Naive thymus-derived CD8-positive, alpha-beta T cell (primary cell): ENCODE measurements at regions not wholly inside any gene's neighbourhood (a gene's known extent, or its start where the extent isn't known, plus 50 kb on each side); places are given as distances from the start of the nearest gene placed in this dataset.
"Not testable (repeated sequence)": the region's sequence is repeated elsewhere in the genome, so short reads cannot be mapped to it uniquely, and the experiment has no call there.

ENCODE experiments used
- ATAC-seq, 2 donors: fragments of 150-1000 bp; cut with Tn5 transposase in 1 of 2; sonication (Bioruptor Pico), chemical (Tn5 transposase) in 1 of 2; 1 replicate in 1 of 2; 2 replicates in 1 of 2; pipeline ENCODE4 v1.10.0; 2021; ENCODE audit warnings: mild to moderate bottlenecking in 2 of 2, moderate library complexity in 2 of 2
- POLR2A ChIA-PET: fragments of 350-600 bp; sonication (Branson Sonifier 250); formaldehyde crosslinking; loops from one replicate; lab custom pipeline; 2021; ENCODE audit warnings: antibody characterized with exemption; lab: Charles Lee
- DNase-seq, 10 donors: peaks; one replicate each; pipeline versions ENCODE4 v3.0.0 to v3.0.0-alpha.2; 2020 to 2022
- H3K27ac Mint-ChIP-seq, 10 donors: one replicate each; pipeline ENCODE4 v1.8.0; 2020 to 2022; ENCODE audit warnings: mild to moderate bottlenecking in 10 of 10, mixed read lengths in 10 of 10, moderate library complexity in 4 of 10, inconsistent platforms in 1 of 10
- H3K27me3 Mint-ChIP-seq, 5 donors: one replicate each; pipeline ENCODE4 v1.8.0; 2021 to 2022; ENCODE audit warnings: mixed read lengths in 5 of 5
- H3K36me3 Mint-ChIP-seq, 3 donors: one replicate each; pipeline ENCODE4 v1.8.0; 2020 to 2022; ENCODE audit warnings: mixed read lengths in 3 of 3, mild to moderate bottlenecking in 2 of 3, inconsistent platforms in 1 of 3
- H3K4me1 Mint-ChIP-seq, 4 donors: one replicate each; pipeline ENCODE4 v1.8.0; 2021 to 2022; ENCODE audit warnings: mixed read lengths in 4 of 4
- H3K4me3 Mint-ChIP-seq, 10 donors: one replicate each; pipeline ENCODE4 v1.8.0; 2020 to 2022; ENCODE audit warnings: mild to moderate bottlenecking in 10 of 10, mixed read lengths in 10 of 10, moderate library complexity in 6 of 10, inconsistent platforms in 1 of 10
- H3K9me3 Mint-ChIP-seq, 9 donors: one replicate each; pipeline ENCODE4 v1.8.0; 2020 to 2022; ENCODE audit warnings: mixed read lengths in 9 of 9, mild to moderate bottlenecking in 3 of 9, inconsistent platforms in 1 of 9, moderate library complexity in 1 of 9

DNA sequence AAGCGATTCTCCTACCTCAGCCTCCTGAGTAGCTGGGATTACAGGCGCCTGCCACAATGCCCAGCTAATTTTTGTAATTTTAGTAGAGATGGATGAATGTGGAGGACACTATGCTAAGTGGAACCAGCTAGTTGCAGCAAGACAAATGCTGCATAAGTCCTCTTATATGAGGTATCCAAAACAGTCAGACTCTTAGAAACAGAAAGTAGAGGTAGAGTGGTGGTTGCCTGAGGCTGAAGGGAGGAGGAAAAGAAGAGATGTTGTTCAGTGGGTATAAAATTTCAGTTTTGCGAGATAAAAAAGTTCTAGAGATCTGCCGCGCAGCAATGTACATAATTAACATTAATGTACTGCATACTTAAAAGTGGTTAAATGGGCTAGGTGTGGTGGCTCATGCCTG lies 145.3 kb upstream of the SPRED2 start:
- no peak overlapping the region for H3K4me3 Mint-ChIP-seq
- H3K4me1 Mint-ChIP-seq = peaks cover 0 to 6% (median 2%) of the 10 kb centered on the region in 4 donors
- no peaks in the 10 kb centered on the region for H3K36me3 Mint-ChIP-seq
- ATAC-seq = no peak
- POLR2A ChIA-PET = no interaction called here
- H3K27me3 Mint-ChIP-seq = peaks cover 4 to 23% (median 8%) of the 10 kb centered on the region in 5 donors
- DNase-seq = no peak
- no peak overlapping the region for H3K27ac Mint-ChIP-seq
- H3K9me3 Mint-ChIP-seq = no peaks in the 10 kb centered on the region

DNA sequence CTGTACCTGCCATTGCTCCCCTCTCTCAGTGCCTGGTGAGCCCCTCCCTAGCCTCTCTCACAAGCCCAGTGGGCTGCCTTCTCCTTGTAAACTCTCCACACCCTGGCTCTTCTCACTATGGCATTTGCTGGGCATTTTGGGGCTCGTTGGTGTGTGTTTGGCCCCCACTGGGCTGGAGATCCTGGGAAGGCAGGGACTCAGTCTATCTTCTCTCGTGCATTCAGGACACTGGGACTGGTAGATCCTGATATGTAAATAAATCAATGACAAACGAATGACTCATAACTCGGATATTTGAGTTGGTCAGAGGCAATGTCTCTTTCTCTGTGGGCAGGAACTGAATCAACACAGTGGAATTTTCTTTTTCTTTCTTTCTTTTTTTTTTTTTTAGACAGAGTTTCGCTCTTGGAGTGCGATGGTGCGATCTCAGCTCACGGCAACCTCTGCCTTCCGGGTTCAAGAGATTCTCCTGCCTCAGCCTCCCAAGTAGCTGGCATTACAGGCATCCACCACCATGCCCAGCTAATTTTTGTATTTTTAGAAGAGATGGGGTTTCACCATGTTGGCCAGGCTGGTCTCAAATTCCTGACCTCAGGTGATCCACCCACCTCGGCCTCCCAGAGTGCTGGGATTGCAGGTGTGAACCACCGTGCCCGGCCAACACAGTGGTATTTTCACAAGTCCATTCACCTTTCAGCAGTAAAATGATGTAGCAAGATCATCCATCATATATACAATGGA lies 144.6 kb upstream of the SPRED2 start:
- no peaks in the 10 kb centered on the region for H3K9me3 Mint-ChIP-seq
- H3K4me1 Mint-ChIP-seq = peaks cover 0 to 6% (median 2%) of the 10 kb centered on the region in 4 donors
- POLR2A ChIA-PET = no interaction called here
- DNase-seq (no peak), ATAC-seq (no peak)
- H3K4me3 Mint-ChIP-seq = no peak overlapping the region
- no peaks in the 10 kb centered on the region for H3K36me3 Mint-ChIP-seq
- H3K27ac Mint-ChIP-seq = no peak overlapping the region
- peaks cover 4 to 23% (median 8%) of the 10 kb centered on the region in 5 donors for H3K27me3 Mint-ChIP-seq

DNA sequence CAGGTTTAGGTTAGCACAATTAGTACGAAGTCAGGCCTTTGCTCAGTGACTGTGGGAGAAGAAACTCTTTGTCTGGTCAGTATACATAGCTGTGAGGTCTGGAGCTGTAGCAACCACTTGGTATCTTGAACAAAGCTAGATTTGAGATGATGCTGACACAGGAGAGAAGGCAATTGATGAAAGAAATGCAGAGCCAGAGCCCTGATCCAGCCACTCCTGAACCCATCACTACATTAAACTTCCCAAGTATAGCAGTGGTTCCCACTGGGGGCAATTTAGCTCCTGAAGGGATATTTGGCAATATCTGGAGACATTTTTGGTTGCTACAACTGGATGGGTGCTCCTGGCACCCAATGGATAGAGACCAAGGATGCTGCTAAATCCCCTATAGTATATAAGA lies 143.9 kb upstream of the SPRED2 start:
- H3K27ac Mint-ChIP-seq = no peak overlapping the region
- H3K4me3 Mint-ChIP-seq = no peak overlapping the region
- no peak for ATAC-seq
- H3K4me1 Mint-ChIP-seq = peaks cover 0 to 6% (median 2%) of the 10 kb centered on the region in 4 donors
- H3K36me3 Mint-ChIP-seq = no peaks in the 10 kb centered on the region
- POLR2A ChIA-PET = no interaction called here
- H3K9me3 Mint-ChIP-seq = no peaks in the 10 kb centered on the region
- H3K27me3 Mint-ChIP-seq = peaks cover 4 to 21% (median 8%) of the 10 kb centered on the region in 5 donors
- DNase-seq = no peak

DNA sequence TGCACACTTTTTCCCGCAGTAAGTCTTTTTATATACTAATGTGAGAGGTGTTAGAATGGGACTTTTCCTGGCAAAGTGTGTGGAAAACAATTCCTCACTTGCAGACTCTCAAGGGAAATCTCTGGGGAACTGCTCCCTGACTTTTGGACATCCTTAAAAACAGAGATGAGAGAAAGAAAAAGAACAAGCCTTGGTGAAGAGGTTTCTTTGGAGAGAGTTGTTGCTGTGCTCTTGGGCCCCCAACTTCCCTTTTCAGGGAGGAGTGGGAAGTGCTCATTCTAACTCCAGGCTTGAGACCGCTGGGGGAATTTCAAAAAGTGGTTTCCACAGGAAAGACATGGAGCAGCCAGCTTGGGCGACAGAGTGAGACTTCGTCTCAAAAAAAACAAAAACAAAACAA lies 142.6 kb upstream of the SPRED2 start:
- H3K27me3 Mint-ChIP-seq = peaks cover 5 to 17% (median 5%) of the 10 kb centered on the region in 5 donors
- peaks cover 0 to 6% (median 2%) of the 10 kb centered on the region in 4 donors for H3K4me1 Mint-ChIP-seq
- DNase-seq = no peak
- no peak for ATAC-seq
- no peaks in the 10 kb centered on the region for H3K36me3 Mint-ChIP-seq
- no peak overlapping the region for H3K27ac Mint-ChIP-seq
- no peak overlapping the region for H3K4me3 Mint-ChIP-seq
- POLR2A ChIA-PET = no interaction called here
- no peaks in the 10 kb centered on the region for H3K9me3 Mint-ChIP-seq

DNA sequence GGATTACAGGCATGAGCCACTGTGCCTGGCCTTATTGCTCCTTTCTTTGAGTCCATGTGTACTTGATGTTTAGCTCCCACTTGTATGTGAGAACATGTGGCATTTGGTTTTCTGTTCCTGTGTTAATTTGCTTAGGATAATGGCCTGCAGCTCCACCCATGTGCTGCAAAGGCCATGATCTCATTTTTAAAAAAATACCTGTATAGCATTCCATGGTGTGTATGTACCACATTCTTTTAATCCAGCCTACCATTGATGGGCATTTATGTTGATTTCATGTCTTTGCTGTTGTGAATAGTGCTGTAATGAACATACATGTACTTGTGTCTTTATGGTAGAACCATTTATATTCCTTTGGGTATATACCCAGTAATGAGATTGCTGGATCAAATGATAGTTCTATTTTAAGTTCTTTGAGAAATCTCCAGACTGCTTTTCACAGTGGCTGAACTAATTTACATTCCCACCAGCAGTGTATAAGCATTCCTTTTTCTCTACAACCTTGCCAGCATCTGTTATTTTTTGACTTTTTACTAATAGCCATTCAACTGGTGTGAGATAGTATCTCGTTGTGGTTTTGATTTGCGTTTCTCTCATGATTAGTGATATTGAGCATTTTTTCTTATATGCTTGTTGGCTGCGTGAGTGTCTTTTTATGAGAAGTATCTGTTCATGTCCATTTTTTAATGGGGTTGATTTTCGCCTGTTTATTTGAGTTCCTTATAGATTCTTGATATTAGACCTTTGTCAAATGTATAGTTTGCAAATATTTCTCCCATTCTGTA lies 136.4 kb upstream of the SPRED2 start:
- DNase-seq, H3K4me3 Mint-ChIP-seq, H3K9me3 Mint-ChIP-seq, ATAC-seq, H3K36me3 Mint-ChIP-seq, H3K27ac Mint-ChIP-seq, POLR2A ChIA-PET: not testable (repeated sequence)
- peaks cover 0 to 10% (median 9%) of the 10 kb centered on the region in 4 donors for H3K4me1 Mint-ChIP-seq
- peaks cover 0 to 10% (median 3%) of the 10 kb centered on the region in 5 donors for H3K27me3 Mint-ChIP-seq

DNA sequence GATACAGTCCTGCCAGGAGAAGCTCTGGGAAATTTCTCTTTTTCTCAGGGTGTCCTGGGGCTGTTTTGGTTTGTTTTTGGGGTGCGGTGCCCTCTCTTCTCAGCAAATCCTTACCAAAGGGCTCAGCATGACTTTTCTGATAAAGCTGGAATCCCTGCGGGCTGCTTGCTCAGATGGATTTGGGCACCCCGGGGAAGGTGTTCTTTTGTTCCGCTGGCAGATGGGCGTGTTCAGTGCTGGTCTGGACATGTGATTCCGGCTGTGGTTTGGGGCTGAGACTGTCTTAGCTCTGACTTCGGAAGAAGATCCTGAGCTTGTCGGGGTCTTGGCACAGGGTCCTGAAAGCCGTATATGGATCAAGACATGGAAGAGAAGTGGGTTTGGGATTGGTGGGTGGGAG lies 134.2 kb upstream of the SPRED2 start:
- DNase-seq (no peak), ATAC-seq (no peak)
- Mint-ChIP-seq H3K27ac (peak overlapping the region in 1 of 10 donors; percentile 17), H3K4me1 (peaks cover 0 to 10% (median 6%) of the 10 kb centered on the region in 4 donors), H3K36me3 (no peaks in the 10 kb centered on the region), H3K4me3 (peak overlapping the region in 4 of 10 donors; percentile 12 to 69 (median 45)), H3K27me3 (peaks cover 0 to 5% (median 0%) of the 10 kb centered on the region in 5 donors), H3K9me3 (no peaks in the 10 kb centered on the region)
- POLR2A ChIA-PET = no interaction called here

DNA sequence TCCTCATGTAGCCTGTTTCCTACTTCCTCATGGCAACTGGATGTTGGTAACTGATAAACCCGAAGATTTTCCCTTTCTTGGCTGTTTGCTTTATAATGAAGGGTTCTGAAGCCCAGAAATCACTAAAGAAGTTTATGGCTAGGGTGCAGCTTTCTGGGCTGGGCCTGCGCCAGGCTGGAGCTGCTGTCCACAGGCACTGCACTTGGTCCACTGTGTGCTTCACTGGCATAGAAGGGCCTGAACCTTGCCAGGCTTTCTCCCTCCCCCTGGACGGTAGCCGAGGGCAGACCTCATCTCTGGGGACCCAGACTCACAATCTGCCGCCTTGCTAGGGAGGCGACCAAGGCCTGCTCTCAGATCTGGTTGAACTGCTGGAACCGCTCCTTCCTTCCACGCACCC lies 133.3 kb upstream of the SPRED2 start:
- DNase-seq = no peak
- no peaks in the 10 kb centered on the region for H3K36me3 Mint-ChIP-seq
- POLR2A ChIA-PET = no interaction called here
- H3K4me1 Mint-ChIP-seq = peaks cover 0 to 10% (median 6%) of the 10 kb centered on the region in 4 donors
- no peak overlapping the region for H3K4me3 Mint-ChIP-seq
- no peak for ATAC-seq
- no peaks in the 10 kb centered on the region for H3K9me3 Mint-ChIP-seq
- H3K27ac Mint-ChIP-seq = no peak overlapping the region
- peaks cover 0 to 5% (median 0%) of the 10 kb centered on the region in 5 donors for H3K27me3 Mint-ChIP-seq

DNA sequence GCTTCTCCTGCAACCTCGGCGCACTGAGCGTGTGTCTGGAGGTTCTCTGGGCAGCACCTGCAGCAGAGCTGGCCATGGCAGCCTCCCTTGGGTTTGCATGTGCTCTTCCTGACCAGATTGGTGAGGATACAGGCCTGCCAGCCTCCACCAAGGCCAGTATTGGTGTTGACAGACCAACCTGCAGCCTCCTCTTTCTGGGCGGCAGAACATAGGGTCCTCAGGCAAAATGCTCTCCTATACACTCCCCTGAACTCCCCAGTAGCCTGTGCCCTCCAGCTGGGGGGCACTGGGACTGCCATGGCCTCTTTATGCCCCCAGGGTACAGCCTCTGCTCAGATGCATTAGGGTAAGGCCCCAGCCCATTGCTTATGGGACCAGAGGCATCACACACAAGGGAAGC lies 131.9 kb upstream of the SPRED2 start:
- H3K4me1 Mint-ChIP-seq = peaks cover 0 to 10% (median 6%) of the 10 kb centered on the region in 4 donors
- H3K9me3 Mint-ChIP-seq = no peaks in the 10 kb centered on the region
- H3K36me3 Mint-ChIP-seq = no peaks in the 10 kb centered on the region
- no peak overlapping the region for H3K4me3 Mint-ChIP-seq
- ATAC-seq (no peak), DNase-seq (no peak)
- H3K27me3 Mint-ChIP-seq = peaks cover 0 to 3% (median 0%) of the 10 kb centered on the region in 5 donors
- POLR2A ChIA-PET = no interaction called here
- H3K27ac Mint-ChIP-seq = no peak overlapping the region

DNA sequence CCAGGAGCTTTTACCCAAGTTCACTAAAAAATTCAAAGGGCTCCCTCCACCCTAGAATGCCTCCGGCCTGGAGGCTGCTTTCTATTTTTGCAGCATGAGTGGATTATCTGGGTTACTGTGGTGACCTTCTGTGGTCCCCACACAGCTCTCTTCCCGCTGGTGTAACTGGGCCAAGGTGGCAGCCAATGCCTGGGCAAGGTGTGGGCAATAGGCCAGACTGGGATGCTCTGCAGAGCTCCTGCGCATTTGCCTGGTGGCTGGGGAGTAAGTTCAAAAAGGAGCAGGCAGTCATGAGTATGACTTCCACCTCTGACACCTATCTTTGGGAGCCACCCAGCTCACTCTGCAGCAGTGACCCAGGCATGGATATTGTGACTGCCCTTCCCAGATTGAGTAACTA lies 130.5 kb upstream of the SPRED2 start:
- ATAC-seq (no peak), DNase-seq (no peak)
- Mint-ChIP-seq H3K27ac (no peak overlapping the region), H3K27me3 (peaks cover 0 to 2% (median 0%) of the 10 kb centered on the region in 5 donors), H3K4me1 (peaks cover 0 to 10% (median 6%) of the 10 kb centered on the region in 4 donors), H3K4me3 (no peak overlapping the region), H3K36me3 (no peaks in the 10 kb centered on the region), H3K9me3 (no peaks in the 10 kb centered on the region)
- POLR2A ChIA-PET = no interaction called here

DNA sequence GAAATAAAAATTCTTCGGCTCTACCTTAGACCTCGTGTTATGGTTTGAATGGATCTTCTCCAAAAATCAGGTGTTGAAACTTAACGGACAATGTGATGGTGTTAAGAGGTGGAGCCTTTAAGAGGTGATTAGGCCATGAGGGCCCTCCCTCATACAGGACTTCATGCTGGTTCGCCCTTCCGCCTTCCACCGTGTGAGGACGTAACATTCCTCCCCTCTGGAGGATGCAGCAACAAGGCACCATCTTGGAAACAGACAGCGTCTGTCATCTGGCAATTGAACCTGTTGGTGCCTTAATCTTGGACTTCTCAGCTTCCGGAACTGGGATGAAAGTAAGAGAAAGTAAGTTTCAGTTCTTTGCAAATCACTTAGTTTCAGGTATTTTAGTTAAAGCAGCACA lies 126.3 kb upstream of the SPRED2 start:
- Mint-ChIP-seq H3K4me1 (peaks cover 0 to 9% (median 0%) of the 10 kb centered on the region in 4 donors), H3K27ac (no peak overlapping the region), H3K9me3 (no peaks in the 10 kb centered on the region), H3K4me3 (no peak overlapping the region), H3K36me3 (no peaks in the 10 kb centered on the region), H3K27me3 (peaks cover 0 to 25% (median 6%) of the 10 kb centered on the region in 5 donors)
- POLR2A ChIA-PET = no interaction called here
- DNase-seq (no peak), ATAC-seq (no peak)

DNA sequence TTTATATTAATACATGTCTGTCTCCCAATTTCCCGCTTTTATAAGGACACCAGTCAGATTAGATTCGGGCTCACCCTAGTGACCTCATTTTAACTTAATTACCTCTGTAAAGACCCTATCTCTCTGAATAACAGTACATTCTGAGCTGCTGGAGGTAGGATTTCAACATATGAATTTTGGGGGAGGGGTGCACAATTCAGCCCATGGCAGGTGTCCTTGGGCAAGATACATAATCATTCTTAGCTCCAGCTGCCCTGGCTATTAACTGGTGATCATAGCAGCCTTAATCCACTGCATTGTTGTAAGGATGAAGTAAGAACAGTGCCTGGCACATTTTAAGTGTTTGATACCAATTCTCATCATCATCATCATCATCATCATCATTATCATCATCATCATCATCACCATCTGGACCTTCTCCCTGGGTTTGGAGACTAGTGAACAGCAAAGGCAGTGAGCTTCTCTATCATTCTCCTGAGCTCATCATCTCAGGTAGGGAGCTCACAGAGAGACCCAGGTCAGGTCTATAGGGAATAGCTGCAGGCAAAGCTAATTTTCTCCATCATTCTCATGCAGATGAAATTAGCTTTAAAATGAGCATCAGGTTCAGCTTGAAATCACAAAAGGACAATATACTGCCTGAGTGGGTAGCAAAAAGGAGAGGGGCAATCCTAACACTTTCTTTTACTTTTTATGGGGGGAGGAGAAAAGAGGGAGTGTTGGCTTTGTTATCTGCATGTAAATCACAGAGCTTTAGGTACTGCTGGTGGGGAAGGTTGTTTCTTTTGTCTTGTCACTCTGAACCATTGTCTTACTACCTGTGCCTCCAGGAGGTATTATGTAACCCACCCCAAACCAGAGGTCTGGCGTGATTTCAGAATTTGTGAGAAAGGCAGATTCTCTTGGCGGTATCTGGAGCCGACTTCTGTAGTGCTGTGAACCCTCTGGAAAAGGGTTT lies 125.5 kb upstream of the SPRED2 start:
- no peak overlapping the region for H3K4me3 Mint-ChIP-seq
- peaks cover 3 to 25% (median 9%) of the 10 kb centered on the region in 5 donors for H3K27me3 Mint-ChIP-seq
- peaks cover 0 to 13% (median 4%) of the 10 kb centered on the region in 4 donors for H3K4me1 Mint-ChIP-seq
- POLR2A ChIA-PET = interaction anchor here (0.5 kb wide), 1 partner anchor 169 kb away, joined by 3 read pairs; no protein-coding TSS in a partner anchor
- no peak overlapping the region for H3K27ac Mint-ChIP-seq
- no peak for DNase-seq
- ATAC-seq = no peak
- no peaks in the 10 kb centered on the region for H3K9me3 Mint-ChIP-seq
- H3K36me3 Mint-ChIP-seq = no peaks in the 10 kb centered on the region
